GM23338 (cell line): ENCODE measurements at regions not wholly inside any gene's neighbourhood (a gene's known extent, or its start where the extent isn't known, plus 50 kb on each side); places are given as distances from the start of the nearest gene placed in this dataset.

Source experiments
- ATAC-seq: fragments of 200-7000 bp; cut with Tn5 transposase; 3 replicates; pipeline ENCODE4 v1.9.1; 2020
- DNase-seq: peaks from one replicate; pipeline ENCODE4 v3.0.0-alpha.2; 2015; ENCODE audit warnings: low spot score
- H2AFZ ChIP-seq: fragments of 200-600 bp; sonication (generic); 2 replicates; pipeline ENCODE4 v1.8.0; 2016; ENCODE audit warnings: antibody characterized with exemption, mild to moderate bottlenecking, moderate library complexity
- H3F3A ChIP-seq: fragments of 200-600 bp; sonication (generic); replicated peaks from 2 replicates; pipeline ENCODE4 v1.8.0; 2017; ENCODE audit warnings: antibody characterized with exemption, mixed run types, low read depth
- H3K27ac ChIP-seq: fragments of 200-600 bp; sonication (generic); 2 replicates; pipeline ENCODE4 v1.6.1; 2016; ENCODE audit warnings: low read depth
- H3K27me3 ChIP-seq: fragments of 200-600 bp; sonication (generic); 2 replicates; pipeline ENCODE4 v1.8.0; 2016; ENCODE audit warnings: mild to moderate bottlenecking, mixed run types, moderate library complexity; ENCODE audit not compliant: insufficient read depth
- H3K36me3 ChIP-seq: fragments of 200-600 bp; sonication (generic); 2 replicates; pipeline ENCODE4 v1.8.0; 2016; ENCODE audit warnings: mild to moderate bottlenecking; ENCODE audit not compliant: insufficient read depth
- H3K4me1 ChIP-seq: fragments of 200-600 bp; sonication (generic); 2 replicates; pipeline ENCODE4 v1.8.0; 2016; ENCODE audit warnings: mild to moderate bottlenecking, moderate library complexity; ENCODE audit not compliant: insufficient read depth
- H3K4me2 ChIP-seq: fragments of 200-600 bp; sonication (generic); 2 replicates; pipeline ENCODE4 v1.7.1; 2017; ENCODE audit warnings: mixed run types
- H3K4me3 ChIP-seq: fragments of 200-600 bp; sonication (generic); 2 replicates; pipeline ENCODE4 v1.6.1; 2016; ENCODE audit warnings: mixed run types
- H3K79me2 ChIP-seq: fragments of 200-600 bp; sonication (generic); replicated peaks from 2 replicates; pipeline ENCODE4 v1.8.0; 2017; ENCODE audit warnings: mild to moderate bottlenecking; ENCODE audit not compliant: insufficient read depth
- H3K9me2 ChIP-seq: fragments of 200-600 bp; sonication (generic); 2 replicates; pipeline ENCODE4 v1.8.0; 2017; ENCODE audit not compliant: insufficient read depth
- H4K20me1 ChIP-seq: fragments of 200-600 bp; sonication (generic); replicated peaks from 2 replicates; pipeline ENCODE4 v1.8.0; 2017; ENCODE audit warnings: mild to moderate bottlenecking; ENCODE audit not compliant: insufficient read depth
- H3K27ac Mint-ChIP-seq: 2 replicates; pipeline ENCODE4 v1.8.0; 2020; ENCODE audit warnings: inconsistent platforms, mild to moderate bottlenecking, moderate library complexity, mixed read lengths
- H3K27me3 Mint-ChIP-seq: 3 replicates; pipeline ENCODE4 v1.8.0; 2022; ENCODE audit warnings: low read depth, mild to moderate bottlenecking, moderate library complexity, mixed read lengths, inconsistent platforms; ENCODE audit not compliant: insufficient read depth, poor library complexity
- H3K36me3 Mint-ChIP-seq: 3 replicates; pipeline ENCODE4 v1.8.0; 2021; ENCODE audit warnings: low read depth, mild to moderate bottlenecking, inconsistent platforms, moderate library complexity, mixed read lengths
- H3K4me1 Mint-ChIP-seq: 3 replicates; pipeline ENCODE4 v1.8.0; 2020; ENCODE audit warnings: mild to moderate bottlenecking, inconsistent platforms, mixed read lengths
- H3K4me3 Mint-ChIP-seq: 3 replicates; pipeline ENCODE4 v1.8.0; 2021; ENCODE audit warnings: moderate library complexity, mild to moderate bottlenecking, inconsistent platforms, mixed read lengths
- H3K9me3 Mint-ChIP-seq: 3 replicates; pipeline ENCODE4 v1.8.0; 2020; ENCODE audit warnings: moderate library complexity, mild to moderate bottlenecking, inconsistent platforms, mixed read lengths
- EZH2phosphoT487 ChIP-seq: fragments of 200-600 bp; sonication (generic); IDR thresholded peaks from one replicate; pipeline ENCODE4 v1.8.1; 2018; ENCODE audit warnings: antibody characterized with exemption; ENCODE audit not compliant: unreplicated experiment
- JUNB ChIP-seq: IDR thresholded peaks from one replicate; pipeline ENCODE4 v1.6.1; 2016; ENCODE audit warnings: antibody characterized with exemption; ENCODE audit not compliant: unreplicated experiment
- STAT1 ChIP-seq: IDR thresholded peaks from one replicate; pipeline ENCODE4 v1.6.1; 2016; ENCODE audit warnings: antibody characterized with exemption; ENCODE audit not compliant: unreplicated experiment
- ZNF114 ChIP-seq: fragments of 250-450 bp; sonication (Bioruptor Pico); IDR thresholded peaks from 2 replicates; pipeline ENCODE4 v1.5.0; 2020; ENCODE audit warnings: mild to moderate bottlenecking, moderate library complexity
- ZNF331 ChIP-seq: fragments of 250-450 bp; sonication (Bioruptor Pico); IDR thresholded peaks from 2 replicates; pipeline ENCODE4 v1.5.0; 2020; ENCODE audit warnings: low read depth, mild to moderate bottlenecking, moderate library complexity
- TF ChIP-seq, protein P1 (sequence below): fragments of 250-450 bp; sonication (Bioruptor Pico); IDR thresholded peaks from 2 replicates; pipeline ENCODE4 v1.5.0; 2020; ENCODE audit warnings: mild to moderate bottlenecking, moderate library complexity
- TF ChIP-seq, protein P2 (sequence below): IDR thresholded peaks from one replicate; pipeline ENCODE4 v1.6.1; 2018; ENCODE audit warnings: antibody characterized with exemption; ENCODE audit not compliant: unreplicated experiment
- TF ChIP-seq, protein P3 (sequence below): IDR thresholded peaks from 2 replicates; pipeline ENCODE4 v1.6.1; 2016; ENCODE audit warnings: antibody characterized with exemption

DNA sequence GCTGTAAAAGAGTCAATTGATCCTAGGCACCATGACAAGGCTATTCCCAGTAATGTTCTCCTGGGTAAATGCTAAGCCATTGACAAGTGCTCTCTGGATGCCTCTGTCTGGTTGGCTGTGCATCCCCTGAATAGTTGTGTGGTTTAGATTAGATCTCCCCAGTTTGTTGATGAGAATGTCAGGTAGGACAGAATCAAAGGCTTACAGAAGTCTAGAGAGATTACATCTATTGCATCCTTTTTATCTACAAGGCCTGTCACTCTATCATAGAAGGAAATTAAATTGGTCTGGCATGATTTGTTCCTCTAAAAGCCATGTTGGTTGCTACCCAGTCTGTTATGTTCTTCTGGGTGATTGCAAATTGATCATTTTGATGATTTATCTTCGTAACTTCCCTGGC is 548.3 kb downstream of the GATA3 start (continued):
- TF ChIP-seq, protein P1, sequence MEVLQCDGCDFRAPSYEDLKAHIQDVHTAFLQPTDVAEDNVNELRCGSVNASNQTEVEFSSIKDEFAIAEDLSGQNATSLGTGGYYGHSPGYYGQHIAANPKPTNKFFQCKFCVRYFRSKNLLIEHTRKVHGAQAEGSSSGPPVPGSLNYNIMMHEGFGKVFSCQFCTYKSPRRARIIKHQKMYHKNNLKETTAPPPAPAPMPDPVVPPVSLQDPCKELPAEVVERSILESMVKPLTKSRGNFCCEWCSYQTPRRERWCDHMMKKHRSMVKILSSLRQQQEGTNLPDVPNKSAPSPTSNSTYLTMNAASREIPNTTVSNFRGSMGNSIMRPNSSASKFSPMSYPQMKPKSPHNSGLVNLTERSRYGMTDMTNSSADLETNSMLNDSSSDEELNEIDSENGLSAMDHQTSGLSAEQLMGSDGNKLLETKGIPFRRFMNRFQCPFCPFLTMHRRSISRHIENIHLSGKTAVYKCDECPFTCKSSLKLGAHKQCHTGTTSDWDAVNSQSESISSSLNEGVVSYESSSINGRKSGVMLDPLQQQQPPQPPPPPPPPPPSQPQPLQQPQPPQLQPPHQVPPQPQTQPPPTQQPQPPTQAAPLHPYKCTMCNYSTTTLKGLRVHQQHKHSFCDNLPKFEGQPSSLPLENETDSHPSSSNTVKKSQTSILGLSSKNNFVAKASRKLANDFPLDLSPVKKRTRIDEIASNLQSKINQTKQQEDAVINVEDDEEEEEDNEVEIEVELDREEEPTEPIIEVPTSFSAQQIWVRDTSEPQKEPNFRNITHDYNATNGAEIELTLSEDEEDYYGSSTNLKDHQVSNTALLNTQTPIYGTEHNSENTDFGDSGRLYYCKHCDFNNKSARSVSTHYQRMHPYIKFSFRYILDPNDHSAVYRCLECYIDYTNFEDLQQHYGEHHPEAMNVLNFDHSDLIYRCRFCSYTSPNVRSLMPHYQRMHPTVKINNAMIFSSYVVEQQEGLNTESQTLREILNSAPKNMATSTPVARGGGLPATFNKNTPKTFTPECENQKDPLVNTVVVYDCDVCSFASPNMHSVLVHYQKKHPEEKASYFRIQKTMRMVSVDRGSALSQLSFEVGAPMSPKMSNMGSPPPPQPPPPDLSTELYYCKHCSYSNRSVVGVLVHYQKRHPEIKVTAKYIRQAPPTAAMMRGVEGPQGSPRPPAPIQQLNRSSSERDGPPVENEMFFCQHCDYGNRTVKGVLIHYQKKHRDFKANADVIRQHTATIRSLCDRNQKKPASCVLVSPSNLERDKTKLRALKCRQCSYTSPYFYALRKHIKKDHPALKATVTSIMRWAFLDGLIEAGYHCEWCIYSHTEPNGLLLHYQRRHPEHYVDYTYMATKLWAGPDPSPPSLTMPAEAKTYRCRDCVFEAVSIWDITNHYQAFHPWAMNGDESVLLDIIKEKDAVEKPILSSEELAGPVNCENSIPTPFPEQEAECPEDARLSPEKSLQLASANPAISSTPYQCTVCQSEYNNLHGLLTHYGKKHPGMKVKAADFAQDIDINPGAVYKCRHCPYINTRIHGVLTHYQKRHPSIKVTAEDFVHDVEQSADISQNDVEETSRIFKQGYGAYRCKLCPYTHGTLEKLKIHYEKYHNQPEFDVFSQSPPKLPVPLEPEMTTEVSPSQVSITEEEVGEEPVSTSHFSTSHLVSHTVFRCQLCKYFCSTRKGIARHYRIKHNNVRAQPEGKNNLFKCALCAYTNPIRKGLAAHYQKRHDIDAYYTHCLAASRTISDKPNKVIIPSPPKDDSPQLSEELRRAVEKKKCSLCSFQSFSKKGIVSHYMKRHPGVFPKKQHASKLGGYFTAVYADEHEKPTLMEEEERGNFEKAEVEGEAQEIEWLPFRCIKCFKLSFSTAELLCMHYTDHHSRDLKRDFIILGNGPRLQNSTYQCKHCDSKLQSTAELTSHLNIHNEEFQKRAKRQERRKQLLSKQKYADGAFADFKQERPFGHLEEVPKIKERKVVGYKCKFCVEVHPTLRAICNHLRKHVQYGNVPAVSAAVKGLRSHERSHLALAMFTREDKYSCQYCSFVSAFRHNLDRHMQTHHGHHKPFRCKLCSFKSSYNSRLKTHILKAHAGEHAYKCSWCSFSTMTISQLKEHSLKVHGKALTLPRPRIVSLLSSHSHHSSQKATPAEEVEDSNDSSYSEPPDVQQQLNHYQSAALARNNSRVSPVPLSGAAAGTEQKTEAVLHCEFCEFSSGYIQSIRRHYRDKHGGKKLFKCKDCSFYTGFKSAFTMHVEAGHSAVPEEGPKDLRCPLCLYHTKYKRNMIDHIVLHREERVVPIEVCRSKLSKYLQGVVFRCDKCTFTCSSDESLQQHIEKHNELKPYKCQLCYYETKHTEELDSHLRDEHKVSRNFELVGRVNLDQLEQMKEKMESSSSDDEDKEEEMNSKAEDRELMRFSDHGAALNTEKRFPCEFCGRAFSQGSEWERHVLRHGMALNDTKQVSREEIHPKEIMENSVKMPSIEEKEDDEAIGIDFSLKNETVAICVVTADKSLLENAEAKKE (CRISPR knock-in tag), result no peak

DNA sequence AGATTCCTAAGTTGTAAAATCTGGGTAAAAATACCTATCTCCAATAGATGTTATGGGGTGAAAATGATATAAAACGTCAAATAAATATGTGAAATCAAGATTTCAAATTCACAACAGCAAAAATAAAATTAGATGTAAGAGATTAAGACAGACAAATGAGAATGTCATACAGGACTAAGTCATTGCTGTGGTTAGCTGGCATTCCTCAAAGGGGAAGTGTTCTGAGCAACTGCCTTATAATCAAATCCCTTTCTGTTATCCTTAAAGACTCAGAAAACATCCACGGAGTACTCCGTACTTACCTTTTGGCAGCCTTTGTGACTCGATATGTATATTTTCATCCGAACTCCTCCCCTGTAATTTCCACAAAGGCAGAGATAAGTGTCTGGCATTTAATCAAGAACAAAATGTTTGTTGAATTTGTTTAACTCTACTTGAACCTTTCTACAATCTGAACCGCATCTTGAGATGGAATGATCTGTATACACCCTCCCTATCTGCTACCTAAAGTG is 559.6 kb downstream of the GATA3 start:
- no peak for DNase-seq
- H3K4me3 Mint-ChIP-seq, result no peak overlapping the region
- H3K27ac Mint-ChIP-seq, result no peak overlapping the region
- peaks cover 11% of the 10 kb centered on the region for H3K9me3 Mint-ChIP-seq
- 0 out of 2 replicates have a peak, but pooled peaks cover under 1% of the 10 kb centered on the region for H3K9me2 ChIP-seq
- H3K4me3 ChIP-seq, result no peak overlapping the region
- no peaks in the 10 kb centered on the region for H3K27me3 Mint-ChIP-seq
- no peaks in the 10 kb centered on the region for H3K4me1 Mint-ChIP-seq
- no peak overlapping the region for H3K27ac ChIP-seq
- no peak overlapping the region for H2AFZ ChIP-seq
- ATAC-seq, result no peak
- H3K36me3 ChIP-seq, result no peaks in the 10 kb centered on the region
- no peaks in the 10 kb centered on the region for H3K79me2 ChIP-seq
- TF ChIP-seq, protein P2, sequence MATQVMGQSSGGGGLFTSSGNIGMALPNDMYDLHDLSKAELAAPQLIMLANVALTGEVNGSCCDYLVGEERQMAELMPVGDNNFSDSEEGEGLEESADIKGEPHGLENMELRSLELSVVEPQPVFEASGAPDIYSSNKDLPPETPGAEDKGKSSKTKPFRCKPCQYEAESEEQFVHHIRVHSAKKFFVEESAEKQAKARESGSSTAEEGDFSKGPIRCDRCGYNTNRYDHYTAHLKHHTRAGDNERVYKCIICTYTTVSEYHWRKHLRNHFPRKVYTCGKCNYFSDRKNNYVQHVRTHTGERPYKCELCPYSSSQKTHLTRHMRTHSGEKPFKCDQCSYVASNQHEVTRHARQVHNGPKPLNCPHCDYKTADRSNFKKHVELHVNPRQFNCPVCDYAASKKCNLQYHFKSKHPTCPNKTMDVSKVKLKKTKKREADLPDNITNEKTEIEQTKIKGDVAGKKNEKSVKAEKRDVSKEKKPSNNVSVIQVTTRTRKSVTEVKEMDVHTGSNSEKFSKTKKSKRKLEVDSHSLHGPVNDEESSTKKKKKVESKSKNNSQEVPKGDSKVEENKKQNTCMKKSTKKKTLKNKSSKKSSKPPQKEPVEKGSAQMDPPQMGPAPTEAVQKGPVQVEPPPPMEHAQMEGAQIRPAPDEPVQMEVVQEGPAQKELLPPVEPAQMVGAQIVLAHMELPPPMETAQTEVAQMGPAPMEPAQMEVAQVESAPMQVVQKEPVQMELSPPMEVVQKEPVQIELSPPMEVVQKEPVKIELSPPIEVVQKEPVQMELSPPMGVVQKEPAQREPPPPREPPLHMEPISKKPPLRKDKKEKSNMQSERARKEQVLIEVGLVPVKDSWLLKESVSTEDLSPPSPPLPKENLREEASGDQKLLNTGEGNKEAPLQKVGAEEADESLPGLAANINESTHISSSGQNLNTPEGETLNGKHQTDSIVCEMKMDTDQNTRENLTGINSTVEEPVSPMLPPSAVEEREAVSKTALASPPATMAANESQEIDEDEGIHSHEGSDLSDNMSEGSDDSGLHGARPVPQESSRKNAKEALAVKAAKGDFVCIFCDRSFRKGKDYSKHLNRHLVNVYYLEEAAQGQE, result no peak
- TF ChIP-seq EZH2phosphoT487, result no peak
- TF ChIP-seq STAT1, result no peak
- TF ChIP-seq JUNB, result no peak
- no peak for TF ChIP-seq ZNF114 (CRISPR knock-in tag)
- TF ChIP-seq ZNF331, result no peak
- TF ChIP-seq, protein P3, sequence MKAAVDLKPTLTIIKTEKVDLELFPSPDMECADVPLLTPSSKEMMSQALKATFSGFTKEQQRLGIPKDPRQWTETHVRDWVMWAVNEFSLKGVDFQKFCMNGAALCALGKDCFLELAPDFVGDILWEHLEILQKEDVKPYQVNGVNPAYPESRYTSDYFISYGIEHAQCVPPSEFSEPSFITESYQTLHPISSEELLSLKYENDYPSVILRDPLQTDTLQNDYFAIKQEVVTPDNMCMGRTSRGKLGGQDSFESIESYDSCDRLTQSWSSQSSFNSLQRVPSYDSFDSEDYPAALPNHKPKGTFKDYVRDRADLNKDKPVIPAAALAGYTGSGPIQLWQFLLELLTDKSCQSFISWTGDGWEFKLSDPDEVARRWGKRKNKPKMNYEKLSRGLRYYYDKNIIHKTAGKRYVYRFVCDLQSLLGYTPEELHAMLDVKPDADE, result no peak
- H3K4me1 ChIP-seq, result no peaks in the 10 kb centered on the region
- no peaks in the 10 kb centered on the region for H3F3A ChIP-seq
- no peaks in the 10 kb centered on the region for H4K20me1 ChIP-seq
- H3K4me2 ChIP-seq, result no peak overlapping the region
- peaks cover 5% of the 10 kb centered on the region; the same call in 2 of the 3 replicates for H3K36me3 Mint-ChIP-seq
- H3K27me3 ChIP-seq, result no peaks in the 10 kb centered on the region
